ENCODE measurements at regions not wholly inside any gene's neighbourhood (a gene's known extent, or its start where the extent isn't known, plus 50 kb on each side); places are given as distances from the start of the nearest gene placed in this dataset.

DNA sequence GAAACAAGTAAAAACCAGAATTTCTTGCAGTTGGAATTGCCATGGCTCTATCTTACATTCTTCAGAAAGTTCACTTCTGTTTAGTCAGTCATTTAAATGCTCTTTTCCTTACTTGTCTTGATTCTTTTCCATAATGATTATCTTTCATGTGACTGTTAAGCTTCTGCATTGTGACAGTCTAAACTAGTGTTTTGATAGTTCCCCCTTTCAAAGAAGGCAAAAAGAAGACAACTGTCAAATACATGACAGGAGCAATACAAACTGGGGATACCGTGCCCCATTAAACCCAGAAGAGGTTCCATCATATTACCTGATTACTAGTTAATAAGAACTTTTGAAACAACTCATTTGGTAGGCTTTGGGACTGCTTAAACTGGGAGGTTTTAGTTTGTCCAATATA lies 476.2 kb downstream of the PCDH19 start:
- TF ChIP-seq CTCF (IDR thresholded peaks at IDR 0.05) (no peak), POLR2A (IDR thresholded peaks at IDR 0.05) (no peak)

Data from adrenal gland (tissue), 5 donors.